Suppressor macrophage (primary cell): ENCODE measurements at regions not wholly inside any gene's neighbourhood (a gene's known extent, or its start where the extent isn't known, plus 50 kb on each side); places are given as distances from the start of the nearest gene placed in this dataset.
A peak's percentile ranks its signal among the peaks of the same experiment; 100 is the strongest.
"Not testable (repeated sequence)": the region's sequence is repeated elsewhere in the genome, so short reads cannot be mapped to it uniquely, and the experiment has no call there.

Source experiments
- DNase-seq, 4 experiments: peaks; one replicate each; pipeline ENCODE4 v3.0.0-alpha.2; 2020 to 2022

- no peak for DNase-seq
Observed at GRCh38 chr6:63022631-63023030, 188.6 kb upstream of the FKBP1C start.

- no peak for DNase-seq
Observed at GRCh38 chr6:63023726-63024125, 187.5 kb upstream of the FKBP1C start.

- DNase-seq, result no peak
Observed at GRCh38 chr6:63049216-63049615, 162.1 kb upstream of the FKBP1C start.

DNA sequence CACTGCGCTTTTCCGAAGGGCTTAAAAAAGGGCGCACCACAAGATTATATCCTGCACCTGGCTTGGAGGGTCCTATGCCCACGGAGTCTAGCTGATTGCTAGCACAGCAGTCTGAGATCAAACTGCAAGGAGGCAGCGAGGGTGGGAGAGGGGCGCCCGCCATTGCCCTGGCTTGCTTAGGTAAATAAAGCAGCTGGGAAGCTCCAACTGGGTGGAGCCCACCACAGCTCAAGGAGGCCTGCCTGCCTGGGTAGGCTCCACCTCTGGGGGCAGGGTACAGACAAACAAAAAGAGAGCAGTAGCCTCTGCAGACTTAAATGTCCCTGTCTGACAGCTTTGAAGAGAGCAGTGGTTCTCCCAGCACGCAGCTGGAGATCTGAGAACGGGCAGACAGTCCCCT, 158.1 kb upstream of the FKBP1C start:
- not testable (repeated sequence) for DNase-seq

GRCh38 chr6:63058601-63059000, 152.7 kb upstream of the FKBP1C start:
- DNase-seq, result no peak

GRCh38 chr6:63063631-63064271, 147.5 kb upstream of the FKBP1C start:
- no peak for DNase-seq

DNA sequence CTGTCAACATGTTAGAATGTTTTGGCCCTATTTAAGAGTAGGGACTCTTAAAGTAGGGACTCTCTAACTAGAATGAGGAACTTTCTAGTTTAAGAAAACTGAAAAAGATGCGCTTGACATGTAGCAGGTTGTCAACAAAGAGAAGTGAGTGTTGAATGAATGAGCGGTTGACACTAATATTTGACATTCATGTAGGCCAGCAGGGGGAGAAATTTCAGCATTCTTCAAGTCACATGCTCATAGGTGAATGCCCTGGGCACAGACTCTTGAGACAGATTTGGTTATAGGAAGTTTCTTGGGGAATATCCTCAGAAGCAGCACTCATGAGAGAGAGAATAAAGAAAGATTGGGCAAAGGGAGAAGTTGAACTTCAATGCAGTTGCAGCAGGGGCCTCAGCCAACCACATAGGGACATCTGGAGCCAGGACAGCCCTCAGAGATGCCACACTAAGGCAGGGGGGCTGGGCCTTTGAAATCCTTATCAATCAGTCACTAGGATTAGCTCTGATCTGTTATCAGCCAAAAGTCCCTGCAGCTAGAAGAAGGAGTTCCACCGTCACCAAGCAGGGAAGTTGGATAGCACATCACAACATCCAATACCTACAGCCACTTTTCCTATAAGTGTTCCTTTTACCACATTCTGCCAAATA, 145.1 kb upstream of the FKBP1C start:
- DNase-seq, result peak in 1 of 4 experiments; percentile 2

DNA sequence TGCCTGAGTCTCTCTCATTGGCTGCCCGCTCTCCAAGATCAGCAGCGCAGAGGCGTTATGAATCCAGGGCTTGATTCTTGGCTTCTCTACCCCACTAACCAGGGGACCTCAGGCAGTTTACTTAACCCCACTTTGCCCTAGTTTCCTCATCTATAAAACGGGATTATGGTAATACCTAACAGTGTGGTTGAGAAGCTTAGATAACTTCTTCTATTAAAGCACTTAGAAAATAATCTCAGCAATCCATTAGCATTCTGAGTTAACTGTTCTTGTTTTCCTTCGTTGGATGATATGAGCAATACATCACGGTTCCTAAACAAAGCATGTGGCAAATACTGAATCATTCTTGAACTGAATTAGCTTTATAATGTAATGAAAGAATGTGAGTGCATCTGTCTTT, 116.3 kb upstream of the FKBP1C start:
- no peak for DNase-seq

DNA sequence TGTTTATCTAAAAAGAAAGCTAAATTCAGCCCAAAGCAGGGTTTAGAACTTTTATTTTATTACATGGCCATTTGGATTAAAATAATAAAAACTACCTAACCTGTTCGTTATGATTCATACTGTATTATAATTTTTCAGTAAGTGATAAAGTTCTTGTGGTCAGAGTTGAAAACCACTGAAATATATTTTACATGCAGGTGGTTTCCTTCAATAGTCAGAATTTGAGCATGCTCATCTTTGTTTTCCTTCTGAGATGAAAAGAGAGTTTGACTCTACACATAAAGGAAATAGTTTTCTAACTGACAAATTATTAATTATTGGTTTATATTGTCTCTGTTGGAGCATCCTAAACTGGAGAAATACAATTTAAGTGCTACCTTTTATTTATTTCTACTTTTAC, 114.0 kb upstream of the FKBP1C start:
- DNase-seq, result no peak

GRCh38 chr6:63098789-63099188, 112.5 kb upstream of the FKBP1C start:
- no peak for DNase-seq

DNA sequence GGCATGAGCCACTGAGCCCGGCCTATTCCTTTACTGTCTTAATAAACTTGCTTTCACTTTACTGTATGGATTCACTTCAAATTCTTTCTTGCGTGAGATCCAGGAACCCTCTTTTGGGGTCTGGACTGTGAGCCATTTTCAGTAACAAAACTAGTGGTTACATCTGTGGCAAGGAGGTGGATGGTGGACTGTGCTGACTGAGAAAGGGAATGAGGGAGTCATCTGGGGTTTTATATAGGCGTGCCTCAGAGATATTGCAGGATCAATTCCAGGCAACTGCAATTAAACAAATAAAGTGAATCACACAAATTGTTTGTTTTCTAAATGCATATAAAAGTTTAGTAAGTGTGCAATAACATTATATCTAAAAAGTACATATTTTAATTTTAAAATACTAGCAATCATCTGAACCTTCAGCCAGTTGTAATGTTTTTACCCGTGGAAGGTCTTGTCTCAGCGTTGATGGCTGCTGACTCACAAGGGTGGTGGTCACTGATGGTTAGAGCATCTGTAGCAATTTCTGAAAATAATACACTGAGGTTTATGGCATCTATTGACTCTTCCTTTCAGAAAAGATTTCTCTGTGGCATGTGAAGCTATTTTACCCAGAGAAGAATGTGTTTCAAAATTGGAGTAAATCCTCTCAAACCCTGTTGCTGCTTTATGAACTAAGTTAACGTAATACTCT, 111.4 kb upstream of the FKBP1C start:
- DNase-seq, result no peak

DNA sequence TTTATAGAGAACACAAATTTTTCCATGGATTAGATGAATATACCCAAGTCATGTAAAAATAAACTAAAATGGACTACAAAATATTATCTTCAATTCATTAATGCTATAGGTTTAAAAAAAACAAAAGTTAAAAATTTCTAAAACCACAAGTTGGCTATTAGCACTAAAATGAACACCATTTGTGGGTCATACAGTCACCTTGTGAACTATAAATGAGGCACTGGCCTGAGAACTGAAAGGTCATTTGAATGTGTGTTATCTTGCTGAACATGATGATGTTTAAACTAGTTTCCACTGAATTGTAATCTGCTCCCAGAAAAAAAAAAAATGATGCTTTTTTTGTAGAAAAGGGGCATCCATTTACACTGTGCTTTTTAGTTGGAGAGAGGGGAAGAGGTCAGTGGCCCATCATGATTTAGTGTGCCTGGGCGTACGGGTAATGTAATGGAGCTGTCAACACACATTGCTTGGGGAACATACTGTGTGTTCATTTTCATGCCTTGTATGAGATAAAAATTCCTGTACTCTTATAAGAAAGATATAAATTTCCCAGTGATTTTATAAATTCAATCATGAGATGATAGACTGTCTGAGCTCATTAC, 96.6 kb upstream of the FKBP1C start:
- no peak for DNase-seq

DNA sequence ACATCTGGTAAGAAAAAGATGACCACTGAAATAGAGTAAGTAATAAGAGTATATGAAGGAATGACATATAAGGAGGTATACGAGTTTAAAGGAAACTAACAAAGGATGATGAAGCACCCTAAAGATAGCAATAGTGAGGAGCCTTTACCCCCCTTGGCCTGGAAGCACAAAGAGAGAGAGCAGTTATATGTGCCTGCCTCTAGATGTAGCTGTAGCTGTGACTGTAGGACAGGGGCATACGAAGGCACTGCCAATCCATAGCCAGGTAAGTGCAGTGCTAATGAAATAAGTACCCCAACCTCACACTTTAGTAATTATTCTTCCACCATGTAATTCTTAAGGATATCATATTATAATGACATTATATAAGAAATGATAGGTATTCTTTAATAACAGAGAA, 90.1 kb upstream of the FKBP1C start:
- no peak for DNase-seq

DNA sequence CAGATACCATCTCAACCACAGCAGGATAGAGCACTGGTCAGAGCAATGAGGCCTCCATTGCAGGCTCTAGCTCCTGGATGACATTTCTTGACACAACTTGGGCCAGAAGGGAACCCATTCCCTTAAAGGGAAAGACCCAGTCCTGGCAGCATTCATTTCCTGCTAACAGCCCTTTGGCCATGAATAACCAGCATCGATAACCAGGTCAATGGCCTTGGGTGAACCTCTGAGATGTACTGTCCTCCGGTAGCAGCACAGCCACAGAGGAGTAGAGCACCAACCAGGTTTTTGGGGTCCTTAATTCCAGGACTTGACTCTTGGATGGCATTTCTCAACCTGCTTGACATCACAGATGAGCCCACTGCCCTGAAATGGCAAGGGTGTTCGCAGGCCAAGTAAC, 71.2 kb upstream of the FKBP1C start:
- DNase-seq, result no peak

- DNase-seq, result no peak
Observed at GRCh38 chr6:63140692-63141318, 70.5 kb upstream of the FKBP1C start.

DNA sequence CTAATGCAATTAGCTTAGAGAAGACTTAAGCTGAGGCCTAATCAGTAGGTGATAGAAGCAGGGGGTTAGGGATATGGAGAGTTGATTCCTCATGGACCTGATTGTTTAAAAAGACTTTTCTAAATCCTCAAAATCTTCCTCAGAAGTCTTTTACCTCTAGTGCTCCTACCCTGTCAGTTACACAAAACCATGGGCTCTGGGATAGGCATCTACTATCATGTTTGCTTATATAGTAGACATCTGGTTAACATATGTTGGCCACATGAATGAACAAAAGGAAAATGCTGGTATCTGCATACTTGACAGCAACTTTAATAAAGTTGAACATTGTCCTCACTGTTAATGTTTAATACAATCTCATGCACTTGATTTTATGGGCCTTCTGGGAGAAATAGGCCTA, 61.5 kb upstream of the FKBP1C start:
- DNase-seq, result no peak

DNA sequence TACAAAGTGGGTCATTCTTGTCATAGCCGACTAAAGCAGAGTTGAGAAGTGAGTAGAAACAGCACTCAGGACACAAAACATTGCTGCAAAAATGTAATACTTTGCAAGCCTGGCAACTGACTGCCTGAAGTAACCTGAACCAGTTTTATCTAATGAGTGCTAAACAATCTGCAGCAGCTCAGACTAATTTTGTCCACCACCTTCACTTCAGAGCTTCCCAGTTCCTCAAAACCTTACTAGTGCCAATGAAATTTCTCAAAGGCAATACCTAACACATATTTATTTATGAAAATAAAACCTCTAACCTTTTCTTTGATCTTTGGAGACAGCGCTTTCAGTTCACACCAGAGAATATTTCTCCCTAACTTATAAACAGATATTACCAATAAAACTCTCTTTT, 56.7 kb upstream of the FKBP1C start:
- no peak for DNase-seq
